GM12864 (cell line): ENCODE measurements at regions not wholly inside any gene's neighbourhood (a gene's known extent, or its start where the extent isn't known, plus 50 kb on each side); places are given as distances from the start of the nearest gene placed in this dataset.

Source experiments
- DNase-seq: peaks from one replicate; pipeline ENCODE4 v3.0.0-alpha.2; 2011; ENCODE audit warnings: low read depth
- H3K4me3 ChIP-seq: 2 replicates; pipeline ENCODE4 v1.5.1; 2011; ENCODE audit warnings: mild to moderate bottlenecking, low read depth, low read length, control low read depth
- CTCF ChIP-seq: IDR thresholded peaks from 2 replicates; pipeline ENCODE4 v1.5.1; 2011; ENCODE audit warnings: low read depth, mild to moderate bottlenecking, moderate library complexity, low read length, control low read depth, inconsistent platforms; ENCODE audit errors: missing control alignments

DNA sequence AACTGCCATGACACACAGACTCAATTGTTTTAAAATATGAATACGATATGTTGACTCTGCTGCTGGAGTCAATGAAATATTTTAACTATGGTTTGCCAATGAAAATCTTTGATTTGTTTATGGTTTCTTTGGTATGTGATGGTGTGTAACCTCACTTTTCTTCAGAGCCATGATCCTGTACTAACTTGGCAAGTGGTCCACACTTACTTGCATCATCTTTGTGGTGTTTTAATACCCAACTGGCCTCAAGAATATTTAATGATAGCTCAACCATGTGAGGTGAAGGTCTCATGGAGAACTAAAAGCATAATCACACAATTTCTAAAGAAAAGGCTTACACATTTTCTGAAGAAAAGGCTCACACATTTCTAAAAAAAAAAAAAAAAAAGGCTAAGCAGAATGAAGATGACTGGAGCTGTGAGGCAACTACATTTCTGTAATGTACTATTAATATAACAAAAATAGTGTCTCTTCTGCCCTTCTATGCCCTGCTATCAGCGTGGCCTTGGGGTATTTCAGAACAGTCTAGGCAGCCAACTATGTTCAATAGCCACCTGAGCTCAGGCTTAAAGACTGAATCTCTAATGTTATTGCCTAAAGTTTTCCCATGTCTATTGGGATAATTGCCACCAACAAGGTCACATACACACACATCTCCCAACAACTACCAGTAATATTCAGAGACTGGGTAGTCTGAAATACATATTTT, 395.0 kb downstream of the MLLT3 start:
- TF ChIP-seq CTCF: no peak
- no peak overlapping the region for H3K4me3 ChIP-seq
- DNase-seq: no peak

GRCh38 chr9:20226345-20226744, 396.0 kb downstream of the MLLT3 start:
- no peak for DNase-seq
- no peak for TF ChIP-seq CTCF

GRCh38 chr9:20225826-20226225, 396.5 kb downstream of the MLLT3 start:
- DNase-seq: no peak
- TF ChIP-seq CTCF: no peak
- H3K4me3 ChIP-seq: no peak overlapping the region

More at GRCh38 chr9:20226345-20226744, 396.0 kb downstream of the MLLT3 start:
- H3K4me3 ChIP-seq: no peak overlapping the region

DNA sequence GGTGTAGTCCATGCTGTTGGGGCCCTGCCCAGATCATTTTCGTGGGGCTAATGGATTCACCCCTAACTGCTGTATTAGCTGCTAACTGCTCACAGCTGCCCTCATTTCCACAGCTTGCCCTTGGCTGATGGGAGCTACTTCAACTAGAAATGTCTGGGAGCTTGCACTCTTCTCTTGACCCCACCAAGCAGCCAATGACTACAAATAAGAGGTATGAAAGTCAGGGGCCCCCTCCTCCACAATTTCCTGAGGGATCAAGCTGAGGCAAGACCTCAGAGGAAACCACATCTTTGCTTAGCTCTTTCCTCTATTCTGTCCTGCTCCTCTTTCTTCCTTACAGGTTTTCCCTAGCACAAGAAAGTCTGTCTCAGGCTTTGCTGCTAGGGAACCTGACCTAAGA, 397.5 kb downstream of the MLLT3 start:
- no peak for TF ChIP-seq CTCF
- no peak for DNase-seq

GRCh38 chr9:20220286-20220685, 402.0 kb downstream of the MLLT3 start:
- no peak for DNase-seq
- TF ChIP-seq CTCF: no peak
- H3K4me3 ChIP-seq: no peak overlapping the region

More for the DNA sequence above, 397.5 kb downstream of the MLLT3 start:
- no peak overlapping the region for H3K4me3 ChIP-seq

- no peak overlapping the region for H3K4me3 ChIP-seq
- no peak for DNase-seq
- TF ChIP-seq CTCF: no peak
Measured at GRCh38 chr9:20219437-20219836, 402.9 kb downstream of the MLLT3 start.

DNA sequence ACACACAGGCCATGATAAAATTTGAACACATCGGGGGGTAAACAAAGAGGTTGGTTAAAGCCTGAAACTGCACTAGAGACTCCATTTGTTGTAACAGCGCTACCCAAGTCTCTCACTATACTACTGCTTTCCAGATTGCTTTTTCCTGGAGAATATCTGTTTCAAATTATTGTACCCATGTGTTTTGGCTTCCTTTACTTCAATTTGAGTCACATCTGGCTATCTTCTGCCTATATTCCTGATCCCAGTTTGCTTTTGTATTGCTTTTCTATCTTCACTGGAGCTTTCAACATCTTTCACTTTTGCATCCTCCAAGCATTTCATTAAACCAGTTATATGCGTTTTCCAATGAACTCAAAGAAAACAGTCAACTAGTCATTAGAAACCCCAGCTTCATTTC, 404.7 kb downstream of the MLLT3 start:
- no peak for DNase-seq
- no peak for TF ChIP-seq CTCF
- H3K4me3 ChIP-seq: no peak overlapping the region
